CD14-positive monocyte (primary cell): ENCODE measurements at regions not wholly inside any gene's neighbourhood (a gene's known extent, or its start where the extent isn't known, plus 50 kb on each side); places are given as distances from the start of the nearest gene placed in this dataset.

Experiments used
- DNase-seq, 3 donors: peaks; one replicate each; pipeline ENCODE4 v3.0.0-alpha.2; 2011 to 2022
- H2AFZ ChIP-seq: 2 replicates; pipeline ENCODE4 v1.6.0; 2012; ENCODE audit warnings: mild to moderate bottlenecking, low read depth, low read length, inconsistent platforms; ENCODE audit not compliant: insufficient read depth, poor library complexity, severe bottlenecking
- H3K27ac ChIP-seq, 2 donors: 1 replicate in 1 of 2; 2 replicates in 1 of 2; pipeline ENCODE4 v1.5.1; 2012 to 2013; ENCODE audit warnings: low read length in 2 of 2, control low read depth in 1 of 2, inconsistent platforms in 1 of 2, low read depth in 1 of 2, mild to moderate bottlenecking in 1 of 2
- H3K27me3 ChIP-seq, 2 donors: one replicate each; pipeline versions ENCODE4 v1.6.0 to v1.6.1; 2011 to 2013; ENCODE audit warnings: low read length in 2 of 2; ENCODE audit not compliant: control insufficient read depth in 2 of 2, insufficient read depth in 2 of 2
- H3K36me3 ChIP-seq, 2 donors: replicated peaks in 1 of 2; 1 replicate in 1 of 2; 2 replicates in 1 of 2; pipeline versions ENCODE4 v1.5.1 to v1.6.1; 2012 to 2013; ENCODE audit warnings: low read length in 2 of 2, control low read depth in 1 of 2, inconsistent platforms in 1 of 2, mild to moderate bottlenecking in 1 of 2; ENCODE audit not compliant: insufficient read depth in 2 of 2, control insufficient read depth in 1 of 2
- H3K4me1 ChIP-seq, 2 donors: 1 replicate in 1 of 2; 2 replicates in 1 of 2; pipeline versions ENCODE4 v1.5.1 to v1.6.1; 2012 to 2013; ENCODE audit warnings: low read length in 2 of 2, control low read depth in 1 of 2, inconsistent platforms in 1 of 2, mild to moderate bottlenecking in 1 of 2, moderate library complexity in 1 of 2; ENCODE audit not compliant: insufficient read depth in 2 of 2, control insufficient read depth in 1 of 2
- H3K4me2 ChIP-seq: replicated peaks from 2 replicates; pipeline ENCODE3; 2012; ENCODE audit warnings: low read length, moderate library complexity, mild to moderate bottlenecking; ENCODE audit not compliant: poor library complexity, severe bottlenecking; ENCODE audit errors: extremely low read depth
- H3K4me3 ChIP-seq, 3 experiments: fragments of 200-600 bp in 1 of 3; sonication (generic) in 1 of 3; replicated peaks in 1 of 3; 1 replicate in 2 of 3; 2 replicates in 1 of 3; pipeline ENCODE4 v1.5.1; 2011 to 2013; ENCODE audit warnings: low read length in 3 of 3, mild to moderate bottlenecking in 3 of 3, control low read depth in 2 of 3, low read depth in 2 of 3, inconsistent platforms in 1 of 3, moderate library complexity in 1 of 3
- H3K79me2 ChIP-seq: 2 replicates; pipeline ENCODE4 v1.6.0; 2012; ENCODE audit warnings: mild to moderate bottlenecking, control low read depth, inconsistent platforms, low read length, moderate library complexity; ENCODE audit not compliant: insufficient read depth
- H3K9ac ChIP-seq: 2 replicates; pipeline ENCODE4 v1.6.0; 2017; ENCODE audit warnings: low read length, mild to moderate bottlenecking; ENCODE audit not compliant: insufficient read depth, poor library complexity, severe bottlenecking
- H3K9me3 ChIP-seq, 2 donors: replicated peaks in 1 of 2; 1 replicate in 1 of 2; 2 replicates in 1 of 2; pipeline versions ENCODE4 v1.5.1 to v1.6.1; 2012 to 2013; ENCODE audit warnings: low read length in 2 of 2, control low read depth in 1 of 2; ENCODE audit not compliant: control insufficient read depth in 1 of 2, insufficient read depth in 1 of 2
- H4K20me1 ChIP-seq: 2 replicates; pipeline ENCODE4 v1.6.0; 2012; ENCODE audit warnings: mild to moderate bottlenecking, low read length, control low read depth, moderate library complexity; ENCODE audit not compliant: insufficient read depth
- H3K27ac Mint-ChIP-seq, 7 donors: one replicate each; pipeline ENCODE4 v1.8.0; 2020; ENCODE audit warnings: mild to moderate bottlenecking in 7 of 7, mixed read lengths in 7 of 7, moderate library complexity in 6 of 7, inconsistent platforms in 2 of 7
- H3K27me3 Mint-ChIP-seq, 3 donors: one replicate each; pipeline ENCODE4 v1.8.0; 2021 to 2022; ENCODE audit warnings: low read depth in 3 of 3, mild to moderate bottlenecking in 3 of 3, mixed read lengths in 3 of 3, moderate library complexity in 3 of 3, inconsistent platforms in 1 of 3
- H3K36me3 Mint-ChIP-seq, 2 donors: one replicate each; pipeline ENCODE4 v1.8.0; 2020; ENCODE audit warnings: mixed read lengths in 2 of 2, inconsistent platforms in 1 of 2, mild to moderate bottlenecking in 1 of 2
- H3K4me1 Mint-ChIP-seq: one replicate; pipeline ENCODE4 v1.8.0; 2020; ENCODE audit warnings: mild to moderate bottlenecking, mixed read lengths
- H3K4me3 Mint-ChIP-seq, 2 donors: one replicate each; pipeline ENCODE4 v1.8.0; 2020; ENCODE audit warnings: mild to moderate bottlenecking in 2 of 2, mixed read lengths in 2 of 2, moderate library complexity in 1 of 2
- H3K9me3 Mint-ChIP-seq, 7 donors: one replicate each; pipeline ENCODE4 v1.8.0; 2020 to 2022; ENCODE audit warnings: mixed read lengths in 7 of 7, mild to moderate bottlenecking in 6 of 7, moderate library complexity in 6 of 7, inconsistent platforms in 2 of 7
- CTCF ChIP-seq: fragments of 200-600 bp; IDR thresholded peaks from one replicate; pipeline ENCODE4 v1.8.0; 2022; ENCODE audit warnings: antibody characterized with exemption, mild to moderate bottlenecking
- WGBS: methylation state at CpG from one replicate; pipeline ENCODE4 v1.1.5; 2013; ENCODE audit warnings: missing lambda C conversion rate; ENCODE audit not compliant: insufficient coverage; 5-methylcytosine and 5-hydroxymethylcytosine counted together
- intact Hi-C, 2 donors: fragments of 100-400 bp; cut with micrococcal nuclease; formaldehyde crosslinking; loops; one replicate each; pipeline versions ENCODE4 v1.15.0 to v1.15.1; 2023

GRCh38 chr14:71212093-71212492 lies 304.8 kb downstream of the PCNX1 start:
- intact Hi-C loops, result no loop called here
- WGBS, result 100% methylated on average over 2 of the region's 5 CpGs

GRCh38 chr14:71212683-71213107 lies 305.4 kb downstream of the PCNX1 start:
- Histone ChIP-seq H3K27ac (no peak overlapping the region), H3K27me3 (no peaks in the 10 kb centered on the region), H3K4me1 (no peaks in the 10 kb centered on the region), H3K9me3 (peaks cover 0 to 12% of the 10 kb centered on the region in 2 donors), H2AFZ (no peak overlapping the region), H3K9ac (no peak overlapping the region), H3K4me3 (no peak overlapping the region), H3K4me2 (no peak overlapping the region), H3K36me3 (no peaks in the 10 kb centered on the region), H4K20me1 (no peaks in the 10 kb centered on the region), H3K79me2 (no peaks in the 10 kb centered on the region)
- no peaks in the 10 kb centered on the region for H3K4me1 Mint-ChIP-seq
- no peak for DNase-seq
- intact Hi-C loops, result no loop called here
- WGBS, result 83% methylated on average over 10 of the region's 10 CpGs
- peaks cover 0 to 2% of the 10 kb centered on the region in 2 donors for H3K36me3 Mint-ChIP-seq
- peaks cover 0 to 3% (median 0%) of the 10 kb centered on the region in 3 donors for H3K27me3 Mint-ChIP-seq
- no peak overlapping the region for H3K4me3 Mint-ChIP-seq
- peaks cover 1 to 18% (median 7%) of the 10 kb centered on the region in 7 donors for H3K9me3 Mint-ChIP-seq
- no peak for TF ChIP-seq CTCF
- no peak overlapping the region for H3K27ac Mint-ChIP-seq

More at GRCh38 chr14:71212093-71212492, 304.8 kb downstream of the PCNX1 start:
- peaks cover 0 to 6% (median 2%) of the 10 kb centered on the region in 3 donors for H3K27me3 Mint-ChIP-seq
- Histone ChIP-seq H4K20me1 (no peaks in the 10 kb centered on the region), H3K27me3 (no peaks in the 10 kb centered on the region), H3K36me3 (no peaks in the 10 kb centered on the region), H2AFZ (no peak overlapping the region), H3K4me2 (no peak overlapping the region), H3K4me1 (no peaks in the 10 kb centered on the region), H3K4me3 (no peak overlapping the region), H3K9ac (no peak overlapping the region), H3K27ac (no peak overlapping the region), H3K79me2 (no peaks in the 10 kb centered on the region), H3K9me3 (peaks cover 0 to 11% of the 10 kb centered on the region in 2 donors)
- H3K4me1 Mint-ChIP-seq, result no peaks in the 10 kb centered on the region
- DNase-seq, result no peak
- TF ChIP-seq CTCF, result no peak
- no peak overlapping the region for H3K27ac Mint-ChIP-seq
- no peak overlapping the region for H3K4me3 Mint-ChIP-seq
- peaks cover 0 to 12% (median 3%) of the 10 kb centered on the region in 7 donors for H3K9me3 Mint-ChIP-seq
- H3K36me3 Mint-ChIP-seq, result peaks cover 0 to 2% of the 10 kb centered on the region in 2 donors
